Activated T-helper 1 cell treated with anti-CD3 and anti-CD28 coated beads, Interleukin-2, amount 50 U/mL, for 16 hours (primary cell): ENCODE measurements at regions not wholly inside any gene's neighbourhood (a gene's known extent, or its start where the extent isn't known, plus 50 kb on each side); places are given as distances from the start of the nearest gene placed in this dataset.

Source experiments
- DNase-seq, 2 donors: peaks; one replicate each; pipeline ENCODE4 v3.0.0-alpha.2; 2020; ENCODE audit warnings: low read depth in 1 of 2, low spot score in 1 of 2

GRCh38 chr12:107973950-107974349 is 155.1 kb upstream of the WSCD2 start:
- no peak for DNase-seq

- no peak for DNase-seq
These were observed 152.8 kb upstream of the WSCD2 start for GRCh38 chr12:107976331-107976730.

GRCh38 chr12:107978201-107978600 is 150.9 kb upstream of the WSCD2 start:
- no peak for DNase-seq

GRCh38 chr12:107978641-107979040 is 150.4 kb upstream of the WSCD2 start:
- DNase-seq, result no peak

- no peak for DNase-seq
These were observed 145.2 kb upstream of the WSCD2 start for GRCh38 chr12:107983756-107984472.

GRCh38 chr12:107984973-107985372 is 144.1 kb upstream of the WSCD2 start:
- DNase-seq, result no peak

- DNase-seq, result no peak
These were observed 142.9 kb upstream of the WSCD2 start for GRCh38 chr12:107986183-107986582.

- no peak for DNase-seq
These were observed 138.8 kb upstream of the WSCD2 start for GRCh38 chr12:107990325-107990724.

GRCh38 chr12:107992029-107992428 is 137.1 kb upstream of the WSCD2 start:
- DNase-seq, result no peak

- DNase-seq, result no peak
These were observed 136.1 kb upstream of the WSCD2 start for GRCh38 chr12:107992870-107993451.

GRCh38 chr12:107998863-107999262 is 130.2 kb upstream of the WSCD2 start:
- no peak for DNase-seq

GRCh38 chr12:108000111-108000510 is 129.0 kb upstream of the WSCD2 start:
- no peak for DNase-seq

- DNase-seq, result no peak
These were observed 124.8 kb upstream of the WSCD2 start for GRCh38 chr12:108004319-108004718.

GRCh38 chr12:108008163-108008905 is 120.8 kb upstream of the WSCD2 start:
- DNase-seq, result no peak

- no peak for DNase-seq
These were observed 119.5 kb upstream of the WSCD2 start for GRCh38 chr12:108009442-108010070.

- DNase-seq, result no peak
These were observed 113.0 kb upstream of the WSCD2 start for GRCh38 chr12:108016022-108016564.

GRCh38 chr12:108017472-108018057 is 111.5 kb upstream of the WSCD2 start:
- DNase-seq, result no peak

- no peak for DNase-seq
These were observed 109.2 kb upstream of the WSCD2 start for GRCh38 chr12:108019862-108020261.

- DNase-seq, result no peak
These were observed 107.9 kb upstream of the WSCD2 start for GRCh38 chr12:108021141-108021540.

GRCh38 chr12:108021949-108022522 is 107.1 kb upstream of the WSCD2 start:
- no peak for DNase-seq
